Keratinocyte (primary cell): ENCODE measurements at regions not wholly inside any gene's neighbourhood (a gene's known extent, or its start where the extent isn't known, plus 50 kb on each side); places are given as distances from the start of the nearest gene placed in this dataset.

Source experiments
- EZH2 ChIP-seq: IDR thresholded peaks from one replicate; pipeline ENCODE4 v1.6.1; 2012; ENCODE audit warnings: inconsistent platforms, mild to moderate bottlenecking, low read length, moderate library complexity
- TF ChIP-seq, protein P1 (sequence below), 3 experiments: IDR thresholded peaks in 1 of 3; conservative IDR thresholded peaks in 1 of 3; optimal IDR thresholded peaks in 1 of 3; 2 replicates in 2 of 3; 3 replicates in 1 of 3; pipeline versions ENCODE3 to v1.5.1; 2011; ENCODE audit warnings: low read length in 3 of 3, mild to moderate bottlenecking in 3 of 3, moderate library complexity in 2 of 3, control low read depth in 1 of 3, inconsistent platforms in 1 of 3; ENCODE audit not compliant: insufficient read depth in 2 of 3; ENCODE audit errors: extremely low read depth in 1 of 3

DNA sequence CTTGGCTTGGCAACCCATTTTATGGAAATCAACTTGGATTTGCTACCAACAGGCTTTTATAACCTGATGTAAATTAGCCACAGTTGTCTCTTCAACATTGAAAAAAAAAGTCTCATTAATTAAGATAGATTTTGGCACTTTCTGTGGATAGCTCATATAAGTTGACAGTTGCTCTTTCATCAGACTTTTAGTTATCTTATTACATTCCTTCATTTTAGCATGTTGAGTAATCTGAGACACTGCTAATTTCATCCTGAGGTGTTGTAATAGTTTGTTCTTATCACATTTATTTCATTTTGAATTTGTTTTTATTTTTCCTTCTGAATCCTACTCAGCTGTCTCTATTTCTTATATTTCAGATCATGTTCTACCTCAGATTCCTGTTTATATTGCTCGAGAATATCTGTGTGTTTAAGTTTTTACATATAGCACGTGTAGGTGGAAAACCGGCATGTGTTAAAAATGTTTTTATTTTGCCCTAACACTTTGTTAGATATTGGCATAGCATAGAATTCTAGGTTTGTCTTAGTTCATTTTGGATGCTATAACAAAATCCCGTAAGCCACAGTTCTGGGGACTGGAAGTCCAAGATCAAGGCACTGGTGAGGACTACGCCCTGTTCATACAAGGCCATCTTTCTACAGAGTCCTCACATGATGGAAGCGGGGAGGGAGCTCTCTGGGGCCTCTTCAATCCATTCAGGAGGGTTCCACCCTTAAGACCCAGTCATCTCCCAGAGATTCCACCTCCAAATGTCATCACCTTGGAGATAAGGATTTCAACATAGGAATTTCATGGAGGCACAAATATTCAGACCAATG, 239.4 kb downstream of the COL4A1 start:
- TF ChIP-seq EZH2 = no peak
- TF ChIP-seq, protein P1, sequence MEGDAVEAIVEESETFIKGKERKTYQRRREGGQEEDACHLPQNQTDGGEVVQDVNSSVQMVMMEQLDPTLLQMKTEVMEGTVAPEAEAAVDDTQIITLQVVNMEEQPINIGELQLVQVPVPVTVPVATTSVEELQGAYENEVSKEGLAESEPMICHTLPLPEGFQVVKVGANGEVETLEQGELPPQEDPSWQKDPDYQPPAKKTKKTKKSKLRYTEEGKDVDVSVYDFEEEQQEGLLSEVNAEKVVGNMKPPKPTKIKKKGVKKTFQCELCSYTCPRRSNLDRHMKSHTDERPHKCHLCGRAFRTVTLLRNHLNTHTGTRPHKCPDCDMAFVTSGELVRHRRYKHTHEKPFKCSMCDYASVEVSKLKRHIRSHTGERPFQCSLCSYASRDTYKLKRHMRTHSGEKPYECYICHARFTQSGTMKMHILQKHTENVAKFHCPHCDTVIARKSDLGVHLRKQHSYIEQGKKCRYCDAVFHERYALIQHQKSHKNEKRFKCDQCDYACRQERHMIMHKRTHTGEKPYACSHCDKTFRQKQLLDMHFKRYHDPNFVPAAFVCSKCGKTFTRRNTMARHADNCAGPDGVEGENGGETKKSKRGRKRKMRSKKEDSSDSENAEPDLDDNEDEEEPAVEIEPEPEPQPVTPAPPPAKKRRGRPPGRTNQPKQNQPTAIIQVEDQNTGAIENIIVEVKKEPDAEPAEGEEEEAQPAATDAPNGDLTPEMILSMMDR (optimal IDR thresholded peaks at IDR 0.05 in 1 of 3, IDR thresholded peaks at IDR 0.05 in 1 of 3, conservative IDR thresholded peaks at IDR 0.05 in 1 of 3; ENCODE audit: extremely low read depth in 1 of 3, insufficient read depth in 2 of 3, low read length in 3 of 3) = no peak
